ENCODE measurements at regions not wholly inside any gene's neighbourhood (a gene's known extent, or its start where the extent isn't known, plus 50 kb on each side); places are given as distances from the start of the nearest gene placed in this dataset.
"Not testable (repeated sequence)": the region's sequence is repeated elsewhere in the genome, so short reads cannot be mapped to it uniquely, and the experiment has no call there.

DNA sequence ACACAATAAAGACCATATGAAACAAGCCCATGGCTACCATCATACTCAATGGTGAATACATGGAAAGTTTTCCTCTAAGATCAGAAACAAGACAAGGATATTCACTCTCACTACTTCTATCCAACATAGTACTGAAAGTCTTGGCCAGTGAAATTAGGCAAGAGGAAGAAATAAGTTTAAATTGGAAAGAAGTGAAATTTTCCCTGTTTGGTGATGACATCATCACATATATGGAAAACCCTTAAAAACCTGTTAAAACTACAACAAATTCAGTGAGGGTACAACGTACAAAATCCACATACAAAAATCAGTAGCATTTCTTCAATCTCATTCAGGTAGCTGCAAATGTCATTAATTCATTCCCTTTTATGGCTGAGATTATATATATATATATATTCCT, 164.0 kb upstream of the IRS4 start:
- no peaks in the 10 kb centered on the region for H3K27me3 ChIP-seq (ENCODE audit: control insufficient read depth, insufficient read depth, low read length)
- no peak overlapping the region for H3K9ac ChIP-seq (ENCODE audit: insufficient read depth, low read length)
- no peaks in the 10 kb centered on the region for H3K79me2 ChIP-seq (ENCODE audit: control insufficient read depth, insufficient read depth, low read length)
- H3K9me3 ChIP-seq (ENCODE audit: control insufficient read depth, insufficient read depth, low read depth, low read length), result no peaks in the 10 kb centered on the region
- no peaks in the 10 kb centered on the region for H4K20me1 ChIP-seq (ENCODE audit: control insufficient read depth, extremely low read depth, insufficient read depth, low read length)
- no peaks in the 10 kb centered on the region for H3K36me3 ChIP-seq (ENCODE audit: control insufficient read depth, insufficient read depth, low read length)
- H3K4me1 ChIP-seq (ENCODE audit: control insufficient read depth, extremely low read depth, insufficient read depth, low read length), result no peaks in the 10 kb centered on the region
- no peak for DNase-seq (ENCODE audit: low read depth in 2 of 2)
- TF ChIP-seq EZH2 (IDR thresholded peaks at IDR 0.05; ENCODE audit: low read length, missing control alignments), result no peak
- TF ChIP-seq, protein P1, sequence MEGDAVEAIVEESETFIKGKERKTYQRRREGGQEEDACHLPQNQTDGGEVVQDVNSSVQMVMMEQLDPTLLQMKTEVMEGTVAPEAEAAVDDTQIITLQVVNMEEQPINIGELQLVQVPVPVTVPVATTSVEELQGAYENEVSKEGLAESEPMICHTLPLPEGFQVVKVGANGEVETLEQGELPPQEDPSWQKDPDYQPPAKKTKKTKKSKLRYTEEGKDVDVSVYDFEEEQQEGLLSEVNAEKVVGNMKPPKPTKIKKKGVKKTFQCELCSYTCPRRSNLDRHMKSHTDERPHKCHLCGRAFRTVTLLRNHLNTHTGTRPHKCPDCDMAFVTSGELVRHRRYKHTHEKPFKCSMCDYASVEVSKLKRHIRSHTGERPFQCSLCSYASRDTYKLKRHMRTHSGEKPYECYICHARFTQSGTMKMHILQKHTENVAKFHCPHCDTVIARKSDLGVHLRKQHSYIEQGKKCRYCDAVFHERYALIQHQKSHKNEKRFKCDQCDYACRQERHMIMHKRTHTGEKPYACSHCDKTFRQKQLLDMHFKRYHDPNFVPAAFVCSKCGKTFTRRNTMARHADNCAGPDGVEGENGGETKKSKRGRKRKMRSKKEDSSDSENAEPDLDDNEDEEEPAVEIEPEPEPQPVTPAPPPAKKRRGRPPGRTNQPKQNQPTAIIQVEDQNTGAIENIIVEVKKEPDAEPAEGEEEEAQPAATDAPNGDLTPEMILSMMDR (conservative IDR thresholded peaks at IDR 0.05 in 1 of 2, IDR thresholded peaks at IDR 0.05 in 1 of 2; ENCODE audit: low read depth in 1 of 2, low read length in 2 of 2), result no peak
- no peak overlapping the region for H3K4me3 ChIP-seq (replicated peaks in 1 of 4; ENCODE audit: control extremely low read depth in 1 of 4, insufficient read depth in 1 of 4, low read depth in 3 of 4, low read length in 4 of 4)
- H2AFZ ChIP-seq (ENCODE audit: low read length), result no peak overlapping the region
- no peak overlapping the region for H3K4me2 ChIP-seq (ENCODE audit: extremely low read depth, insufficient read depth, low read length)
- no peak overlapping the region for H3K27ac ChIP-seq (ENCODE audit: insufficient read depth, low read length)

GRCh38 chrX:108896349-108896748, 160.0 kb upstream of the IRS4 start:
- not testable (repeated sequence) for H3K27ac ChIP-seq (ENCODE audit: insufficient read depth, low read length); H3K79me2 ChIP-seq (ENCODE audit: control insufficient read depth, insufficient read depth, low read length); DNase-seq (ENCODE audit: low read depth in 2 of 2); H3K4me3 ChIP-seq (replicated peaks in 1 of 4; ENCODE audit: control extremely low read depth in 1 of 4, insufficient read depth in 1 of 4, low read depth in 3 of 4, low read length in 4 of 4); H3K9me3 ChIP-seq (ENCODE audit: control insufficient read depth, insufficient read depth, low read depth, low read length); H3K4me1 ChIP-seq (ENCODE audit: control insufficient read depth, extremely low read depth, insufficient read depth, low read length); H3K9ac ChIP-seq (ENCODE audit: insufficient read depth, low read length); H3K27me3 ChIP-seq (ENCODE audit: control insufficient read depth, insufficient read depth, low read length); H3K4me2 ChIP-seq (ENCODE audit: extremely low read depth, insufficient read depth, low read length); H3K36me3 ChIP-seq (ENCODE audit: control insufficient read depth, insufficient read depth, low read length); H4K20me1 ChIP-seq (ENCODE audit: control insufficient read depth, extremely low read depth, insufficient read depth, low read length); H2AFZ ChIP-seq (ENCODE audit: low read length)

DNA sequence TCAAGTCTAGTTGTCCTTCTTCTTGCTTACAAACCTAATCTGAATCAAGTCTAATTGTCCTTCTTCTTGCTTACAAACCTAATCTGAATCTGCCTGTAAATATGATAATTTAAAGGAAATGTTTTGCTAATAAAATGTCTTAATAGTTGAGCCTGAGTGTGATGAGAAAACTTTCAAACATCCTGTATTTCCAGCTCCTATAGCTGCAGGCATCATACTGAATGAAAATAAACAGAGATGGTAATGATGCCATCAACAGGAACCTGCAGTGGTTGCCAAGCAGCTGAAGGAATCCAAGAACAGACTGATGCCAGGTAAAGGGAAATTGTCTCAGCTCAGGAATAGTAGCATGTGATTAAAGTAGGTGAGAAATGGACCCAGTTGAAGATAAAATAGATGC, 156.1 kb upstream of the IRS4 start:
- H3K36me3 ChIP-seq (ENCODE audit: control insufficient read depth, insufficient read depth, low read length), result no peaks in the 10 kb centered on the region
- H3K9ac ChIP-seq (ENCODE audit: insufficient read depth, low read length), result no peak overlapping the region
- DNase-seq (ENCODE audit: low read depth in 2 of 2), result no peak
- H3K4me2 ChIP-seq (ENCODE audit: extremely low read depth, insufficient read depth, low read length), result no peak overlapping the region
- H3K27me3 ChIP-seq (ENCODE audit: control insufficient read depth, insufficient read depth, low read length), result no peaks in the 10 kb centered on the region
- TF ChIP-seq, protein P1 (conservative IDR thresholded peaks at IDR 0.05 in 1 of 2, IDR thresholded peaks at IDR 0.05 in 1 of 2; ENCODE audit: low read depth in 1 of 2, low read length in 2 of 2), result no peak
- no peak for TF ChIP-seq EZH2 (IDR thresholded peaks at IDR 0.05; ENCODE audit: low read length, missing control alignments)
- no peaks in the 10 kb centered on the region for H3K79me2 ChIP-seq (ENCODE audit: control insufficient read depth, insufficient read depth, low read length)
- no peak overlapping the region for H3K4me3 ChIP-seq (replicated peaks in 1 of 4; ENCODE audit: control extremely low read depth in 1 of 4, insufficient read depth in 1 of 4, low read depth in 3 of 4, low read length in 4 of 4)
- no peaks in the 10 kb centered on the region for H4K20me1 ChIP-seq (ENCODE audit: control insufficient read depth, extremely low read depth, insufficient read depth, low read length)
- no peaks in the 10 kb centered on the region for H3K4me1 ChIP-seq (ENCODE audit: control insufficient read depth, extremely low read depth, insufficient read depth, low read length)
- H3K9me3 ChIP-seq (ENCODE audit: control insufficient read depth, insufficient read depth, low read depth, low read length), result no peaks in the 10 kb centered on the region
- H3K27ac ChIP-seq (ENCODE audit: insufficient read depth, low read length), result no peak overlapping the region
- H2AFZ ChIP-seq (ENCODE audit: low read length), result no peak overlapping the region

DNA sequence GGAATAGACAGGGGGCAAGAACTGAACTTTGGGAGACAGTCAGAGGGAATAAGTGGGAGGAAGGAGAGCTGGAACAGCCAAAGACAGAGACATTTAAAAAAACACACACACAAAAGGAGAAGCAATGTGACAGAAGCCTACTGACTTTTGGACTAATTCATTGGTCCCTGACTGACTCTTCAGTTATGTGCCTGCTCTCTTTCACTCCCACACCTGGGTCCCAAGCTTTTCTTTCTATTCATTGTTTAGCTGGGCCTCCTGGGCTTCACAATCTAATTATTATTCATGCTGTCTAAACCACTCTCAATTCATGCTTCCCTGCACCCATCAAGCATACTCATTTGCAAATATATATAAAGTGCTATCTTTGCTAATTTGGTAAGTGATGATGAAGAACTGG, 139.2 kb upstream of the IRS4 start:
- Histone ChIP-seq H3K27ac (ENCODE audit: insufficient read depth, low read length) (no peak overlapping the region), H3K4me3 (replicated peaks in 1 of 4; ENCODE audit: control extremely low read depth in 1 of 4, insufficient read depth in 1 of 4, low read depth in 3 of 4, low read length in 4 of 4) (no peak overlapping the region), H3K9me3 (ENCODE audit: control insufficient read depth, insufficient read depth, low read depth, low read length) (no peaks in the 10 kb centered on the region), H3K9ac (ENCODE audit: insufficient read depth, low read length) (no peak overlapping the region), H3K4me1 (ENCODE audit: control insufficient read depth, extremely low read depth, insufficient read depth, low read length) (no peaks in the 10 kb centered on the region), H3K4me2 (ENCODE audit: extremely low read depth, insufficient read depth, low read length) (no peak overlapping the region), H2AFZ (ENCODE audit: low read length) (no peak overlapping the region), H4K20me1 (ENCODE audit: control insufficient read depth, extremely low read depth, insufficient read depth, low read length) (no peaks in the 10 kb centered on the region), H3K79me2 (ENCODE audit: control insufficient read depth, insufficient read depth, low read length) (no peaks in the 10 kb centered on the region), H3K36me3 (ENCODE audit: control insufficient read depth, insufficient read depth, low read length) (no peaks in the 10 kb centered on the region), H3K27me3 (ENCODE audit: control insufficient read depth, insufficient read depth, low read length) (no peaks in the 10 kb centered on the region)
- TF ChIP-seq, protein P1 (conservative IDR thresholded peaks at IDR 0.05 in 1 of 2, IDR thresholded peaks at IDR 0.05 in 1 of 2; ENCODE audit: low read depth in 1 of 2, low read length in 2 of 2), result no peak
- TF ChIP-seq EZH2 (IDR thresholded peaks at IDR 0.05; ENCODE audit: low read length, missing control alignments), result no peak
- no peak for DNase-seq (ENCODE audit: low read depth in 2 of 2)

GRCh38 chrX:108843039-108843438, 106.7 kb upstream of the IRS4 start:
- H2AFZ ChIP-seq (ENCODE audit: low read length); DNase-seq (ENCODE audit: low read depth in 2 of 2); H3K4me3 ChIP-seq (replicated peaks in 1 of 4; ENCODE audit: control extremely low read depth in 1 of 4, insufficient read depth in 1 of 4, low read depth in 3 of 4, low read length in 4 of 4); H3K4me1 ChIP-seq (ENCODE audit: control insufficient read depth, extremely low read depth, insufficient read depth, low read length); H3K27ac ChIP-seq (ENCODE audit: insufficient read depth, low read length); H4K20me1 ChIP-seq (ENCODE audit: control insufficient read depth, extremely low read depth, insufficient read depth, low read length); H3K9me3 ChIP-seq (ENCODE audit: control insufficient read depth, insufficient read depth, low read depth, low read length); H3K36me3 ChIP-seq (ENCODE audit: control insufficient read depth, insufficient read depth, low read length); H3K9ac ChIP-seq (ENCODE audit: insufficient read depth, low read length); H3K4me2 ChIP-seq (ENCODE audit: extremely low read depth, insufficient read depth, low read length); H3K27me3 ChIP-seq (ENCODE audit: control insufficient read depth, insufficient read depth, low read length); H3K79me2 ChIP-seq (ENCODE audit: control insufficient read depth, insufficient read depth, low read length): not testable (repeated sequence)
